WTC11 (cell line): ENCODE measurements at regions not wholly inside any gene's neighbourhood (a gene's known extent, or its start where the extent isn't known, plus 50 kb on each side); places are given as distances from the start of the nearest gene placed in this dataset.
A peak's percentile ranks its signal among the peaks of the same experiment; 100 is the strongest.

ENCODE experiments used
- ATAC-seq: fragments of 200-7000 bp; cut with Tn5 transposase; 2 replicates; pipeline ENCODE4 v1.10.0; 2021; ENCODE audit warnings: mild to moderate bottlenecking, moderate library complexity
- CTCF ChIA-PET: fragments of 300-600 bp; sonication (Branson Sonifier 250); formaldehyde crosslinking; loops from one replicate; lab custom pipeline; 2021; ENCODE audit warnings: antibody characterized with exemption; lab: Charles Lee
- POLR2A ChIA-PET: fragments of 350-600 bp; sonication (Branson Sonifier 250); formaldehyde crosslinking; loops from one replicate; lab custom pipeline; 2021; ENCODE audit warnings: antibody characterized with exemption; lab: Charles Lee
- DNase-seq: peaks from one replicate; pipeline ENCODE4 v3.0.0; 2021; ENCODE audit warnings: low spot score
- H3K27ac Mint-ChIP-seq: 2 replicates; pipeline ENCODE4 v1.8.0; 2021; ENCODE audit warnings: mixed read lengths
- H3K27me3 Mint-ChIP-seq: 2 replicates; pipeline ENCODE4 v1.8.0; 2021; ENCODE audit warnings: low read depth, mild to moderate bottlenecking, moderate library complexity, mixed read lengths
- H3K36me3 Mint-ChIP-seq: 2 replicates; pipeline ENCODE4 v1.8.0; 2021; ENCODE audit warnings: mixed read lengths
- H3K4me1 Mint-ChIP-seq: 2 replicates; pipeline ENCODE4 v1.8.0; 2022; ENCODE audit warnings: mixed read lengths
- H3K4me3 Mint-ChIP-seq: 2 replicates; pipeline ENCODE4 v1.8.0; 2021; ENCODE audit warnings: mild to moderate bottlenecking, moderate library complexity, mixed read lengths
- H3K9me3 Mint-ChIP-seq: 2 replicates; pipeline ENCODE4 v1.8.0; 2021; ENCODE audit warnings: mixed read lengths
- AFF4 ChIP-seq: sonication (generic); formaldehyde crosslinking; IDR thresholded peaks from 2 replicates; pipeline ENCODE4 v1.8.1; 2023; ENCODE audit warnings: mild to moderate bottlenecking, missing genetic modification reagents, borderline replicate concordance
- ATF1 ChIP-seq: sonication (generic); formaldehyde crosslinking; IDR thresholded peaks from 2 replicates; pipeline ENCODE4 v1.8.1; 2023; ENCODE audit warnings: mild to moderate bottlenecking, moderate library complexity, missing genetic modification reagents
- ATF3 ChIP-seq: sonication (generic); formaldehyde crosslinking; conservative IDR thresholded peaks from 2 replicates; pipeline ENCODE4 v1.8.1; 2022; ENCODE audit warnings: mild to moderate bottlenecking, missing genetic modification reagents
- ATF6 ChIP-seq: sonication (generic); formaldehyde crosslinking; IDR thresholded peaks from 2 replicates; pipeline ENCODE4 v1.8.1; 2023; ENCODE audit warnings: mild to moderate bottlenecking, missing genetic modification reagents
- CREB1 ChIP-seq: sonication (generic); formaldehyde crosslinking; IDR thresholded peaks from 2 replicates; pipeline ENCODE4 v1.8.0; 2023; ENCODE audit warnings: mild to moderate bottlenecking, missing genetic modification reagents
- EMX1 ChIP-seq: fragments of 250-450 bp; sonication (Bioruptor Pico); IDR thresholded peaks from 2 replicates; pipeline ENCODE4 v1.8.0; 2021; ENCODE audit warnings: mild to moderate bottlenecking
- ESRRA ChIP-seq: sonication (generic); formaldehyde crosslinking; IDR thresholded peaks from 2 replicates; pipeline ENCODE4 v1.8.1; 2022; ENCODE audit warnings: mild to moderate bottlenecking, missing genetic modification reagents, borderline replicate concordance
- FOXP1 ChIP-seq: sonication (generic); formaldehyde crosslinking; IDR thresholded peaks from 2 replicates; pipeline ENCODE4 v1.8.0; 2022; ENCODE audit warnings: missing genetic modification reagents, mild to moderate bottlenecking, moderate library complexity, borderline replicate concordance
- GRHL2 ChIP-seq: fragments of 250-450 bp; sonication (Bioruptor Pico); IDR thresholded peaks from 2 replicates; pipeline ENCODE4 v1.8.0; 2022; ENCODE audit warnings: mild to moderate bottlenecking, moderate library complexity; ENCODE audit not compliant: insufficient replicate concordance, severe bottlenecking
- NFATC4 ChIP-seq: fragments of 250-450 bp; sonication (Bioruptor Pico); IDR thresholded peaks from 2 replicates; pipeline ENCODE4 v1.9.0; 2021; ENCODE audit warnings: mild to moderate bottlenecking
- NR2C2 ChIP-seq: sonication (generic); formaldehyde crosslinking; IDR thresholded peaks from 2 replicates; pipeline ENCODE4 v1.8.0; 2022; ENCODE audit warnings: mild to moderate bottlenecking, missing genetic modification reagents
- PREB ChIP-seq: sonication (generic); formaldehyde crosslinking; IDR thresholded peaks from 2 replicates; pipeline ENCODE4 v1.8.1; 2022; ENCODE audit warnings: mild to moderate bottlenecking, missing genetic modification reagents, moderate library complexity, borderline replicate concordance
- RELA ChIP-seq: sonication (generic); formaldehyde crosslinking; IDR thresholded peaks from 2 replicates; pipeline ENCODE4 v1.8.1; 2022; ENCODE audit warnings: missing genetic modification reagents, mild to moderate bottlenecking, borderline replicate concordance
- STAT6 ChIP-seq: sonication (generic); formaldehyde crosslinking; conservative IDR thresholded peaks from 2 replicates; pipeline ENCODE4 v1.8.1; 2023; ENCODE audit warnings: mild to moderate bottlenecking, low read depth, missing genetic modification reagents, moderate library complexity
- TEAD1 ChIP-seq: sonication (generic); formaldehyde crosslinking; IDR thresholded peaks from 2 replicates; pipeline ENCODE4 v1.8.0; 2022; ENCODE audit warnings: mild to moderate bottlenecking, missing genetic modification reagents
- USF1 ChIP-seq: sonication (generic); formaldehyde crosslinking; IDR thresholded peaks from 2 replicates; pipeline ENCODE4 v1.8.0; 2022; ENCODE audit warnings: mild to moderate bottlenecking, missing genetic modification reagents
- ZBTB21 ChIP-seq: sonication (generic); formaldehyde crosslinking; IDR thresholded peaks from 2 replicates; pipeline ENCODE4 v1.8.1; 2023; ENCODE audit warnings: mild to moderate bottlenecking, missing genetic modification reagents, borderline replicate concordance
- ZNF121 ChIP-seq: sonication (generic); formaldehyde crosslinking; IDR thresholded peaks from 2 replicates; pipeline ENCODE4 v1.8.0; 2023; ENCODE audit warnings: missing genetic modification reagents
- ZNF232 ChIP-seq: sonication (generic); formaldehyde crosslinking; IDR thresholded peaks from 2 replicates; pipeline ENCODE4 v1.8.0; 2022; ENCODE audit warnings: mild to moderate bottlenecking, missing genetic modification reagents
- ZNF416 ChIP-seq: fragments of 250-450 bp; sonication (Bioruptor Pico); IDR thresholded peaks from 2 replicates; pipeline ENCODE4 v1.9.0; 2021; ENCODE audit warnings: mild to moderate bottlenecking, inconsistent platforms

GRCh38 chr4:41476310-41476885 lies 61.6 kb upstream of the LIMCH1 start:
- no peak for DNase-seq
- Mint-ChIP-seq H3K36me3 (no peaks in the 10 kb centered on the region), H3K27ac (no peak overlapping the region), H3K9me3 (no peaks in the 10 kb centered on the region), H3K27me3 (no peaks in the 10 kb centered on the region), H3K4me3 (no peak overlapping the region), H3K4me1 (peaks cover 17% of the 10 kb centered on the region)
- ChIA-PET CTCF (no interaction called here), POLR2A (no interaction called here)
- TF ChIP-seq GRHL2 (CRISPR knock-in tag) (no peak), ZNF232 (CRISPR knock-in tag) (no peak)
- no peak for ATAC-seq

GRCh38 chr4:41477181-41477905 lies 60.6 kb upstream of the LIMCH1 start:
- Mint-ChIP-seq H3K9me3 (no peaks in the 10 kb centered on the region), H3K27me3 (no peaks in the 10 kb centered on the region), H3K27ac (no peak overlapping the region), H3K4me1 (peaks cover 11% of the 10 kb centered on the region), H3K4me3 (no peak overlapping the region), H3K36me3 (no peaks in the 10 kb centered on the region)
- DNase-seq, result no peak
- ATAC-seq, result peak; percentile 52
- ChIA-PET POLR2A (interaction anchor here (0.7 kb wide), 1 partner anchor 144 kb away, joined by 3 read pairs; no protein-coding TSS in a partner anchor), CTCF (no interaction called here)
- TF ChIP-seq NR2C2 (CRISPR knock-in tag) (no peak), ATF1 (CRISPR knock-in tag) (no peak), ESRRA (CRISPR knock-in tag) (no peak), ZNF416 (CRISPR knock-in tag) (no peak), AFF4 (CRISPR knock-in tag) (no peak), TEAD1 (no peak), ATF3 (CRISPR knock-in tag) (no peak), ZNF121 (CRISPR knock-in tag) (no peak), ZNF232 (CRISPR knock-in tag) (no peak), FOXP1 (CRISPR knock-in tag) (no peak), ZBTB21 (CRISPR knock-in tag) (no peak), RELA (CRISPR knock-in tag) (no peak), USF1 (no peak), ATF6 (CRISPR knock-in tag) (no peak), CREB1 (CRISPR knock-in tag) (no peak), STAT6 (no peak), NFATC4 (no peak), PREB (CRISPR knock-in tag) (no peak), EMX1 (CRISPR knock-in tag) (no peak)
